Loucy (cell line): ENCODE measurements at regions not wholly inside any gene's neighbourhood (a gene's known extent, or its start where the extent isn't known, plus 50 kb on each side); places are given as distances from the start of the nearest gene placed in this dataset.

Experiments
- EZH2phosphoT487 ChIP-seq: fragments of 200-600 bp; IDR thresholded peaks from 2 replicates; pipeline ENCODE4 v1.6.1; 2018; ENCODE audit warnings: antibody characterized with exemption, mild to moderate bottlenecking, moderate library complexity, borderline replicate concordance
- TF ChIP-seq, protein P1 (sequence below): fragments of 200-600 bp; sonication (generic); conservative IDR thresholded peaks from 2 replicates; pipeline ENCODE4 v1.5.1; 2014; ENCODE audit warnings: mild to moderate bottlenecking, antibody characterized with exemption, low read length

DNA sequence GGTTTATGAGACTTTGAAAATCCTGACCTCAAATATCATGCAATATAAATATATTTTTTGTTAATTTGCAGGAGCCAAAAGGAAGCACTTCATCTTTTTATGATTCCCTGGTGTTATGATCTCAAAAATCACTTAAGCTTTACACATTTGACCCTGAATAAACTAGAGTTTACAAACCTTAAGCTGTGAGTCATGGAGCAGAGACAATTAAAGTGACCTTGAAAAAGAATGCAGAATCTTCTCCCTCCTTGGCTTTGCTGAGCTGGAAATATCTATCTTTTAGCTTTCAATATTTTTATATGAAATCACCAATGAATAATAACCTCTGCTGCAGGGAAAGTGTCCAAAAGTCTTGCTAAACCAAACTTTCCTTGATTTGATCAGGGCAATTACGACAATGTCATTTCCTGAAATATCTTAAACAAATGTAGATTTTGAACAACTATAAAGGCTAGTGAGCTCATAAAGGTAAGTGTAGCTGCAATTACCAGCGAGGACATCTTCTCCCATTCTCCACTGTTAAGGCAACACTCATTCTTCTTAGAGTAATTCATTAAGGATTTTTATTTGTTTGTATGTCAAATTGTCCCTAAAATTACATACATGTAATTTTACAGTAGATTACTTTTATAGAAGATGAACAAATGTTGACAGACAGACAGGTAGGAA is 747.0 kb upstream of the LUZP2 start:
- TF ChIP-seq, protein P1, sequence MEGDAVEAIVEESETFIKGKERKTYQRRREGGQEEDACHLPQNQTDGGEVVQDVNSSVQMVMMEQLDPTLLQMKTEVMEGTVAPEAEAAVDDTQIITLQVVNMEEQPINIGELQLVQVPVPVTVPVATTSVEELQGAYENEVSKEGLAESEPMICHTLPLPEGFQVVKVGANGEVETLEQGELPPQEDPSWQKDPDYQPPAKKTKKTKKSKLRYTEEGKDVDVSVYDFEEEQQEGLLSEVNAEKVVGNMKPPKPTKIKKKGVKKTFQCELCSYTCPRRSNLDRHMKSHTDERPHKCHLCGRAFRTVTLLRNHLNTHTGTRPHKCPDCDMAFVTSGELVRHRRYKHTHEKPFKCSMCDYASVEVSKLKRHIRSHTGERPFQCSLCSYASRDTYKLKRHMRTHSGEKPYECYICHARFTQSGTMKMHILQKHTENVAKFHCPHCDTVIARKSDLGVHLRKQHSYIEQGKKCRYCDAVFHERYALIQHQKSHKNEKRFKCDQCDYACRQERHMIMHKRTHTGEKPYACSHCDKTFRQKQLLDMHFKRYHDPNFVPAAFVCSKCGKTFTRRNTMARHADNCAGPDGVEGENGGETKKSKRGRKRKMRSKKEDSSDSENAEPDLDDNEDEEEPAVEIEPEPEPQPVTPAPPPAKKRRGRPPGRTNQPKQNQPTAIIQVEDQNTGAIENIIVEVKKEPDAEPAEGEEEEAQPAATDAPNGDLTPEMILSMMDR = no peak
- TF ChIP-seq EZH2phosphoT487 = no peak
